ENCODE measurements at regions not wholly inside any gene's neighbourhood (a gene's known extent, or its start where the extent isn't known, plus 50 kb on each side); places are given as distances from the start of the nearest gene placed in this dataset.

DNA sequence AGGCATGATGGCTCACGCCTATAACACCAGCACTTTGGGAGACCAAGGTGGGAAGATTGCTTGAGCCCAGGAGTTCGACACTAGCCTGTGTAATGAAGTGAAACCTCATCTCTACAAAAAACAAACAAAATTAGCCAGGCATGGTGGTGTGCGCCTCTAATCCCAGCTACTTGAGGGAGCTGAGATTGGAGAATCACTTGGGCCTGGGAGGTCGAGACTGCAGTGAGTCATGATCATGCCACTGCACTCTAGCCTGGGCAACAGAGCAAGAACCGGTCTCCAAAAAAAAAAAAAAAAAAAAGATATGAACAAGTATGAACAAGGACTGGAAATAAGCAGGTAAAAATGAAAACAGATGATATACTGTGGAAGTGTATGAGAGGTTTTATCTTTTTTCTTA, 54.1 kb upstream of the SOX6 start:
- TF ChIP-seq, protein P1, sequence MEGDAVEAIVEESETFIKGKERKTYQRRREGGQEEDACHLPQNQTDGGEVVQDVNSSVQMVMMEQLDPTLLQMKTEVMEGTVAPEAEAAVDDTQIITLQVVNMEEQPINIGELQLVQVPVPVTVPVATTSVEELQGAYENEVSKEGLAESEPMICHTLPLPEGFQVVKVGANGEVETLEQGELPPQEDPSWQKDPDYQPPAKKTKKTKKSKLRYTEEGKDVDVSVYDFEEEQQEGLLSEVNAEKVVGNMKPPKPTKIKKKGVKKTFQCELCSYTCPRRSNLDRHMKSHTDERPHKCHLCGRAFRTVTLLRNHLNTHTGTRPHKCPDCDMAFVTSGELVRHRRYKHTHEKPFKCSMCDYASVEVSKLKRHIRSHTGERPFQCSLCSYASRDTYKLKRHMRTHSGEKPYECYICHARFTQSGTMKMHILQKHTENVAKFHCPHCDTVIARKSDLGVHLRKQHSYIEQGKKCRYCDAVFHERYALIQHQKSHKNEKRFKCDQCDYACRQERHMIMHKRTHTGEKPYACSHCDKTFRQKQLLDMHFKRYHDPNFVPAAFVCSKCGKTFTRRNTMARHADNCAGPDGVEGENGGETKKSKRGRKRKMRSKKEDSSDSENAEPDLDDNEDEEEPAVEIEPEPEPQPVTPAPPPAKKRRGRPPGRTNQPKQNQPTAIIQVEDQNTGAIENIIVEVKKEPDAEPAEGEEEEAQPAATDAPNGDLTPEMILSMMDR (tag by site-specific recombination; IDR thresholded peaks at IDR 0.05) = no peak
- TF ChIP-seq TRIM28 (IDR thresholded peaks at IDR 0.05; ENCODE audit: borderline replicate concordance, low read length) (no peak), ZNF423 (tag by site-specific recombination; IDR thresholded peaks at IDR 0.05) (no peak), ZNF664 (tag by site-specific recombination; IDR thresholded peaks at IDR 0.05) (no peak), ZNF24 (tag by site-specific recombination; IDR thresholded peaks at IDR 0.05) (no peak)
